Osteocyte (in vitro differentiated cells): ENCODE measurements at regions not wholly inside any gene's neighbourhood (a gene's known extent, or its start where the extent isn't known, plus 50 kb on each side); places are given as distances from the start of the nearest gene placed in this dataset.

Source experiments
- DNase-seq: peaks from one replicate; pipeline ENCODE4 v3.0.0; 2021; ENCODE audit warnings: mixed read lengths; ENCODE audit not compliant: unreplicated experiment; ENCODE audit errors: extremely low spot score
- H3K27ac Mint-ChIP-seq: one replicate; pipeline ENCODE4 v1.8.0; 2021; ENCODE audit warnings: mild to moderate bottlenecking, mixed read lengths; ENCODE audit not compliant: unreplicated experiment
- H3K27me3 Mint-ChIP-seq: one replicate; pipeline ENCODE4 v1.8.0; 2021; ENCODE audit warnings: mixed read lengths; ENCODE audit not compliant: unreplicated experiment
- H3K36me3 Mint-ChIP-seq: one replicate; pipeline ENCODE4 v1.8.0; 2021; ENCODE audit warnings: mixed read lengths; ENCODE audit not compliant: unreplicated experiment
- H3K4me1 Mint-ChIP-seq: one replicate; pipeline ENCODE4 v1.8.0; 2021; ENCODE audit warnings: mixed read lengths; ENCODE audit not compliant: unreplicated experiment
- H3K4me3 Mint-ChIP-seq: one replicate; pipeline ENCODE4 v1.8.0; 2021; ENCODE audit warnings: mild to moderate bottlenecking, moderate library complexity, mixed read lengths; ENCODE audit not compliant: unreplicated experiment
- H3K9me3 Mint-ChIP-seq: one replicate; pipeline ENCODE4 v1.8.0; 2021; ENCODE audit warnings: mixed read lengths; ENCODE audit not compliant: unreplicated experiment
- TF ChIP-seq, protein P1 (sequence below): fragments of 200-600 bp; sonication (generic); IDR thresholded peaks from 2 replicates; pipeline ENCODE4 v1.5.0; 2021; ENCODE audit warnings: antibody characterized with exemption, mild to moderate bottlenecking, moderate library complexity

DNA sequence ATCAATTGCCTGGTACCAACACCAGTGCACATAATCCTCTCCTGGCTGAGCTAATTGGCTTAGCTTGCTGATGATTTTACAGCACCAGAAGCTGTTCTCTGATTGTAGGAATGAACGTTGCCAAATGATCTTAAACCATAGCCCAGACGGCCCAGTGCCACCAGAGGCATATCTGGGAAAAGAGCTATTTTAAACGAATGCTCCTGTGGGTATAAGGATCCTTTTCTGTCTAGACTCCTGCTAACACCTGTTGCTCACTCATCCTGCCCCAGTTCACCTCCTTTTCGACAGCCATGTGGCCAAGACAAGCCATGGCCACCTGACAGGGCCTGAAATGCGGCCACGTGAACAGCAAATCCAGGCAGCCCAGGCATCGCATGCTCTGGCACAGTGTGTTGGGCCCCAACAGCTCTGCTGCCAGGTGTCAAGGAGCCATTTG, 289.9 kb upstream of the SLC30A5 start:
- TF ChIP-seq, protein P1, sequence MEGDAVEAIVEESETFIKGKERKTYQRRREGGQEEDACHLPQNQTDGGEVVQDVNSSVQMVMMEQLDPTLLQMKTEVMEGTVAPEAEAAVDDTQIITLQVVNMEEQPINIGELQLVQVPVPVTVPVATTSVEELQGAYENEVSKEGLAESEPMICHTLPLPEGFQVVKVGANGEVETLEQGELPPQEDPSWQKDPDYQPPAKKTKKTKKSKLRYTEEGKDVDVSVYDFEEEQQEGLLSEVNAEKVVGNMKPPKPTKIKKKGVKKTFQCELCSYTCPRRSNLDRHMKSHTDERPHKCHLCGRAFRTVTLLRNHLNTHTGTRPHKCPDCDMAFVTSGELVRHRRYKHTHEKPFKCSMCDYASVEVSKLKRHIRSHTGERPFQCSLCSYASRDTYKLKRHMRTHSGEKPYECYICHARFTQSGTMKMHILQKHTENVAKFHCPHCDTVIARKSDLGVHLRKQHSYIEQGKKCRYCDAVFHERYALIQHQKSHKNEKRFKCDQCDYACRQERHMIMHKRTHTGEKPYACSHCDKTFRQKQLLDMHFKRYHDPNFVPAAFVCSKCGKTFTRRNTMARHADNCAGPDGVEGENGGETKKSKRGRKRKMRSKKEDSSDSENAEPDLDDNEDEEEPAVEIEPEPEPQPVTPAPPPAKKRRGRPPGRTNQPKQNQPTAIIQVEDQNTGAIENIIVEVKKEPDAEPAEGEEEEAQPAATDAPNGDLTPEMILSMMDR, result no peak
- Mint-ChIP-seq H3K36me3 (no peaks in the 10 kb centered on the region), H3K27ac (no peak overlapping the region), H3K4me3 (no peak overlapping the region), H3K27me3 (peaks cover 13% of the 10 kb centered on the region), H3K9me3 (peaks cover 17% of the 10 kb centered on the region), H3K4me1 (no peaks in the 10 kb centered on the region)
- DNase-seq, result no peak

DNA sequence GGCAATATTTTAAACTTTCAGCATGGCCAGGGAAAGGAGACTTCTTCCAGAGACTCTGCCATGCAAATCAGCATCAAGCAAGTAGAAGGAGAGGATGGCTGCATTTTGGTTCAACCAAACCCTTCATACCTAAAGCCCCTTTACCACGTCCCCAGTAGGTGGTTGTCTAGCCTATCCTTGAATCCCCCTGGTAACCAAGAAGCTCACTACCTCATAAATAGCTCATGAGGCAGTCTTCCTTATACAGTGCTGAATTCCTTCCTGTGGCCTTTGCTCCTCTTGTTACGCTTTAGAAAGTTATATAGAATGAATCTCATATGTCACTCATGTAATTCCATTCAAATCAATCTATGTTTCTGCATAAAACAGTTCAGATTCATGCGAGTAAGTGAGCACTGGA, 289.5 kb upstream of the SLC30A5 start:
- no peaks in the 10 kb centered on the region for H3K36me3 Mint-ChIP-seq
- DNase-seq, result no peak
- peaks cover 13% of the 10 kb centered on the region for H3K27me3 Mint-ChIP-seq

DNA sequence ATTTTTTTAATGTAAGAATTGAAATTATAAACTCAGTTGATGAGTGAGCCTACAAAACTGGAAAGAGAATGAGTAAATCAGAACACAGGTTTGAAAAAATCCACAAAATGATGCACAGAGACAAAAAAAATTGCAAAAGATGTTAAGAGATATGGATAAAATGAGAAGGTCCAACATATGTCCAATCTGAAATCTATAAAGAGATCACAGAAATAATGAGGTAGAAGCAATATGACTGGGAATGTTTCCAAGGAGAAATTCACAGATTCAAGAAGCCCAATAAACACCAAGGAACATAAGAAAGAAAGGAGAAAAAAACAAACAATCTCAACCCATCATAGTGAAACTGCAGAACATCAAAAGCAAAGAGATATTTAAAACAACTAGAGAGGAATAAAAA, 288.4 kb upstream of the SLC30A5 start:
- no peaks in the 10 kb centered on the region for H3K4me1 Mint-ChIP-seq
- no peak overlapping the region for H3K4me3 Mint-ChIP-seq
- no peaks in the 10 kb centered on the region for H3K36me3 Mint-ChIP-seq
- DNase-seq, result no peak
- TF ChIP-seq, protein P1, result no peak
- peaks cover 13% of the 10 kb centered on the region for H3K27me3 Mint-ChIP-seq
- H3K27ac Mint-ChIP-seq, result no peak overlapping the region
- peaks cover 17% of the 10 kb centered on the region for H3K9me3 Mint-ChIP-seq

More for the DNA sequence above, 289.5 kb upstream of the SLC30A5 start:
- Mint-ChIP-seq H3K9me3 (peaks cover 17% of the 10 kb centered on the region), H3K4me1 (no peaks in the 10 kb centered on the region), H3K4me3 (no peak overlapping the region), H3K27ac (no peak overlapping the region)
- TF ChIP-seq, protein P1, result no peak

DNA sequence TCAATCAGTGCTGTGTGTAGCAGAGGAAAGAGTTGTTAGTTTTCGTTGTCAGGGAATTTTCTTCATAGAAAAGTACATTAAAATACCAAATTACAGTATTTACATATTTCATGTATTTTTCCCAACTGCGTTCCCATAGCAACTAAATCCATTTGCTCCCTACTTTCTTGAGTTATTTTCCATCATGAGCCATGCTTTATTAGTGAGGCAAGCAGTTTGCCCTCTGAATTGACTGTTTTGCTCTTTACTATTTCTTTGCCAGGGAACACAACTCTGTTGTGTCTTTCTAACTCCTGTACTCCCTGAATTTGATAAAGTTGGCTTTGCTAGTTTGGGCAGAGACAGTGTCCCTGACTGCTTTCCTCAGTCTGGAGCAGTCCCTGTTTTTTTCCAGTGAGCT, 276.2 kb upstream of the SLC30A5 start:
- no peaks in the 10 kb centered on the region for H3K36me3 Mint-ChIP-seq
- H3K4me3 Mint-ChIP-seq, result no peak overlapping the region
- TF ChIP-seq, protein P1, result no peak
- H3K4me1 Mint-ChIP-seq, result no peaks in the 10 kb centered on the region
- no peak overlapping the region for H3K27ac Mint-ChIP-seq
- H3K27me3 Mint-ChIP-seq, result peaks cover 29% of the 10 kb centered on the region
- peaks cover 4% of the 10 kb centered on the region for H3K9me3 Mint-ChIP-seq
- DNase-seq, result no peak

DNA sequence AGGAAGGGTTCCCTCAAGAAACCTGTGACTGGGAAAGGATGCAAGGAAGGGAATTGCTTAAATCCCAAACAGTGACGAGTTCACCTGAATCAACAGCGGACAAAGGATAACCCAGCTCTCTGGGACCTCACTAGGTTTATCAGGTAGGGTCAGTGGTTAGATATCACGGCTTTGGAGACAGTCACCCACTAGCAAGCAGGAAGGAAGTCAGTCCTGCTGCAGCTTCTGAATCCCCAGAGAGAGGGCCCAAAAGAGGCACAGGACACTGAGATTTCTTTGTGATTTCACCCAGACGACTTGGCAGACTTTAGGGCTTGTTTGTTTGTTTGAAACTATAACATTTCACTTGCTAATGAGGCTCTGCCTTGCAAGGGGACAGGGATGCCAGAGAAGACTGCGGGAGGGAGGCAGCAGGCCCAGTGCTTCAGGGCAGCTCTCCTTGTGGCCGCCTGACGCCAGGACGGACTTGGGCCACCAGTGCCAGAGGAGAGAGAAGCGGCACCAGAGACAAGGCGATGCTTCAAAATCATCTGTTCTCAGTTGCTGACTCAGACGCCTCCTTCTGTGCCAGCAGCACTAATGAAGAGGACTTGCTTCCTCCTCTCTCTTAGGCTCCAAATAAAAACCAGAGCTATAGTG, 275.6 kb upstream of the SLC30A5 start:
- DNase-seq, result no peak
- TF ChIP-seq, protein P1, result no peak
- Mint-ChIP-seq H3K4me1 (peaks cover 2% of the 10 kb centered on the region), H3K4me3 (no peak overlapping the region), H3K27me3 (peaks cover 34% of the 10 kb centered on the region), H3K36me3 (no peaks in the 10 kb centered on the region), H3K27ac (no peak overlapping the region), H3K9me3 (peaks cover 4% of the 10 kb centered on the region)
